Suprapubic skin (tissue), 3 donors: ENCODE measurements at regions not wholly inside any gene's neighbourhood (a gene's known extent, or its start where the extent isn't known, plus 50 kb on each side); places are given as distances from the start of the nearest gene placed in this dataset.

Experiments
- CTCF ChIP-seq, 2 donors: fragments of 200-600 bp in 1 of 2; fragments of 450-650 bp in 1 of 2; sonication (generic) in 1 of 2; IDR thresholded peaks; one replicate each; pipeline ENCODE4 v1.5.1; 2016 to 2019; ENCODE audit warnings: antibody characterized with exemption in 2 of 2, mild to moderate bottlenecking in 1 of 2, moderate library complexity in 1 of 2
- EP300 ChIP-seq: sonication (generic); formaldehyde crosslinking; IDR thresholded peaks from one replicate; pipeline ENCODE4 v1.6.1; 2017; ENCODE audit warnings: antibody characterized with exemption

DNA sequence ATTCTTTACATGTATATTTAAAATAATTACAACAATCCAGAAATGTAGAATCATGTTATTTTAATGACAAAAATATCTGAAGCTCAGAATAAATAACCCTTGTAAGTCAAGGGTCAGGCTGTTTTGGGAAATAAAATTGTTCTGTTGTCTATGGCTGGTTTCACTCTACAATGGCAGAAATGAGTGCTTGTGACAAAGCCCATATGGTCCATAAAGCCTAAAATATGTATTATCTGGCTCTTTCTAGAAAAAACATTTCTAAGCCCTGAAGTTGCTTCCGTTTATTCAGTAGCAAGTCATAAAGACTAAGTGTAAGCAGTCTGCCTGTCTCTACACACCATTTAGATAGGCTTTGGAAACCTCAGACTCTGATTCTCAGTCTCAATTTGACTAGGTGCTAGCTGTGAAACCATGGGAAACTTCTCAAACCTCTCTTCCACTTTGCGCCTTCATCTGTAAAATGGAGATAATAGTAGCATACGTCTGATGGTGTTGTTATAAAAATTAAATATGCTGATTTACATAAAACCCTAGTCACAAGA lies 365.7 kb upstream of the CA10 start:
- TF ChIP-seq EP300 (no peak), CTCF (IDR thresholded peaks at IDR 0.05) (no peak)
